HEK293T (cell line): ENCODE measurements at regions not wholly inside any gene's neighbourhood (a gene's known extent, or its start where the extent isn't known, plus 50 kb on each side); places are given as distances from the start of the nearest gene placed in this dataset.

Experiments used
- CTCF ChIA-PET: fragments of 350-600 bp; formaldehyde crosslinking; extraction: SDS; loops from one replicate; lab custom pipeline; 2021; ENCODE audit warnings: antibody characterized with exemption, inconsistent platforms; lab: Yijun Ruan, JAX
- POLR2A ChIA-PET: fragments of 350-600 bp; formaldehyde crosslinking; extraction: SDS; loops from one replicate; lab custom pipeline; 2020; ENCODE audit warnings: antibody characterized with exemption, inconsistent platforms; lab: Yijun Ruan, JAX
- DNase-seq: peaks from one replicate; pipeline ENCODE4 v3.0.0; 2012; ENCODE audit warnings: mixed read lengths; ENCODE audit errors: extremely low spot score
- ARNT ChIP-seq: fragments of 450-650 bp; IDR thresholded peaks from 2 replicates; pipeline ENCODE4 v1.6.1; 2017; ENCODE audit warnings: mild to moderate bottlenecking
- BHLHE40 ChIP-seq: fragments of 450-650 bp; IDR thresholded peaks from 2 replicates; pipeline ENCODE4 v1.6.1; 2016; ENCODE audit warnings: mild to moderate bottlenecking, moderate library complexity, borderline replicate concordance
- CTBP1 ChIP-seq: fragments of 450-650 bp; IDR thresholded peaks from 2 replicates; pipeline ENCODE4 v1.6.1; 2016; ENCODE audit warnings: borderline replicate concordance
- ELF4 ChIP-seq: fragments of 450-650 bp; IDR thresholded peaks from 2 replicates; pipeline ENCODE4 v1.6.1; 2017; ENCODE audit warnings: antibody characterized with exemption
- FOXA1 ChIP-seq: fragments of 450-650 bp; IDR thresholded peaks from 2 replicates; pipeline ENCODE4 v1.6.1; 2016; ENCODE audit warnings: mild to moderate bottlenecking
- FOXK2 ChIP-seq: fragments of 450-650 bp; IDR thresholded peaks from 2 replicates; pipeline ENCODE4 v1.6.1; 2016; ENCODE audit warnings: mild to moderate bottlenecking
- FOXM1 ChIP-seq: fragments of 450-650 bp; IDR thresholded peaks from 2 replicates; pipeline ENCODE4 v1.6.1; 2017; ENCODE audit warnings: mild to moderate bottlenecking, borderline replicate concordance
- HDGF ChIP-seq: fragments of 450-650 bp; IDR thresholded peaks from 2 replicates; pipeline ENCODE4 v1.6.1; 2017; ENCODE audit warnings: antibody characterized with exemption, borderline replicate concordance
- L3MBTL2 ChIP-seq: fragments of 450-650 bp; conservative IDR thresholded peaks from 2 replicates; pipeline ENCODE4 v1.6.1; 2016; ENCODE audit warnings: mild to moderate bottlenecking
- LEF1 ChIP-seq: fragments of 450-650 bp; IDR thresholded peaks from 2 replicates; pipeline ENCODE4 v1.6.1; 2017; ENCODE audit warnings: mild to moderate bottlenecking, borderline replicate concordance
- NFRKB ChIP-seq: fragments of 450-650 bp; IDR thresholded peaks from 2 replicates; pipeline ENCODE4 v1.6.1; 2016; ENCODE audit warnings: mild to moderate bottlenecking, moderate library complexity
- PKNOX1 ChIP-seq: fragments of 450-650 bp; IDR thresholded peaks from 2 replicates; pipeline ENCODE4 v1.6.1; 2016
- SP1 ChIP-seq: fragments of 450-650 bp; IDR thresholded peaks from 2 replicates; pipeline ENCODE4 v1.6.1; 2017
- SUZ12 ChIP-seq: fragments of 450-650 bp; IDR thresholded peaks from 2 replicates; pipeline ENCODE4 v1.6.1; 2016; ENCODE audit warnings: mild to moderate bottlenecking
- TARDBP ChIP-seq: fragments of 450-650 bp; IDR thresholded peaks from 2 replicates; pipeline ENCODE4 v1.6.1; 2016
- ZNF384 ChIP-seq: fragments of 450-650 bp; IDR thresholded peaks from 2 replicates; pipeline ENCODE4 v1.6.1; 2016

- no peak for TF ChIP-seq NFRKB
- TF ChIP-seq FOXK2, result no peak
- no peak for TF ChIP-seq L3MBTL2
- TF ChIP-seq HDGF, result no peak
- TF ChIP-seq PKNOX1, result no peak
- TF ChIP-seq ARNT, result no peak
- TF ChIP-seq CTBP1, result no peak
- TF ChIP-seq ZNF384, result no peak
- no peak for TF ChIP-seq SUZ12
- TF ChIP-seq FOXM1, result no peak
- no peak for TF ChIP-seq LEF1
- no peak for TF ChIP-seq ELF4
- TF ChIP-seq TARDBP, result no peak
- TF ChIP-seq FOXA1, result no peak
- TF ChIP-seq SP1, result no peak
- no peak for TF ChIP-seq BHLHE40
- ChIA-PET POLR2A (no interaction called here), CTCF (interaction anchor here (0.6 kb wide), 1 partner anchor 33 kb away, joined by 4 read pairs; no protein-coding TSS in a partner anchor)
- DNase-seq, result no peak
Measured at GRCh38 chr5:167773668-167774301, 517.7 kb upstream of the WWC1 start.

- DNase-seq, result no peak
- CTCF ChIA-PET, result no interaction called here
- POLR2A ChIA-PET, result no interaction called here
- TF ChIP-seq PKNOX1 (no peak), BHLHE40 (no peak), L3MBTL2 (no peak), ELF4 (no peak), SUZ12 (no peak), FOXA1 (no peak), ARNT (no peak), ZNF384 (no peak), FOXK2 (no peak), NFRKB (no peak), SP1 (no peak), FOXM1 (no peak), CTBP1 (no peak), TARDBP (no peak)
Measured at GRCh38 chr5:167777746-167778145, 513.7 kb upstream of the WWC1 start.

GRCh38 chr5:167778228-167778627 is 513.2 kb upstream of the WWC1 start:
- CTCF ChIA-PET, result no interaction called here
- POLR2A ChIA-PET, result no interaction called here
- TF ChIP-seq FOXA1 (no peak), ELF4 (no peak), PKNOX1 (no peak), FOXK2 (no peak), NFRKB (no peak)
- no peak for DNase-seq

- ChIA-PET POLR2A (no interaction called here), CTCF (no interaction called here)
- TF ChIP-seq NFRKB (no peak), ARNT (no peak), LEF1 (no peak), TARDBP (no peak), FOXK2 (no peak), SUZ12 (no peak), CTBP1 (no peak), ELF4 (no peak), PKNOX1 (no peak), HDGF (no peak), SP1 (no peak)
- no peak for DNase-seq
Measured at GRCh38 chr5:167779644-167780043, 511.8 kb upstream of the WWC1 start.

- TF ChIP-seq LEF1, result no peak
- TF ChIP-seq FOXK2, result no peak
- no peak for TF ChIP-seq ARNT
- TF ChIP-seq HDGF, result no peak
- no peak for TF ChIP-seq CTBP1
- TF ChIP-seq FOXA1, result no peak
- DNase-seq, result no peak
- POLR2A ChIA-PET, result no interaction called here
- CTCF ChIA-PET, result no interaction called here
Measured at GRCh38 chr5:167780177-167780576, 511.3 kb upstream of the WWC1 start.

GRCh38 chr5:167783145-167783817 is 508.2 kb upstream of the WWC1 start:
- ChIA-PET POLR2A (no interaction called here), CTCF (no interaction called here)
- TF ChIP-seq L3MBTL2 (no peak), LEF1 (no peak), NFRKB (no peak), ELF4 (no peak), FOXA1 (no peak), SUZ12 (no peak), HDGF (no peak), FOXM1 (no peak), CTBP1 (no peak), TARDBP (no peak), ZNF384 (no peak), BHLHE40 (no peak), PKNOX1 (no peak), SP1 (no peak), ARNT (no peak), FOXK2 (no peak)
- no peak for DNase-seq
